HL-60 (cell line): ENCODE measurements at regions not wholly inside any gene's neighbourhood (a gene's known extent, or its start where the extent isn't known, plus 50 kb on each side); places are given as distances from the start of the nearest gene placed in this dataset.

Source experiments
- CTCF ChIP-seq: IDR thresholded peaks from one replicate; pipeline ENCODE4 v1.5.1; 2011; ENCODE audit warnings: low read length, control low read depth, inconsistent platforms; ENCODE audit not compliant: insufficient read depth
- POLR2AphosphoS5 ChIP-seq: IDR thresholded peaks from 2 replicates; pipeline ENCODE4 v1.6.1; 2012; ENCODE audit warnings: low read depth
- REST ChIP-seq: IDR thresholded peaks from 2 replicates; pipeline ENCODE4 v1.6.1; 2012; ENCODE audit warnings: low read depth; ENCODE audit not compliant: insufficient replicate concordance

GRCh38 chr20:50389438-50389807 lies 120.8 kb upstream of the PTPN1 start:
- TF ChIP-seq CTCF = no peak
- no peak for TF ChIP-seq REST
- TF ChIP-seq POLR2AphosphoS5 = no peak
